ENCODE measurements at regions not wholly inside any gene's neighbourhood (a gene's known extent, or its start where the extent isn't known, plus 50 kb on each side); places are given as distances from the start of the nearest gene placed in this dataset.

DNA sequence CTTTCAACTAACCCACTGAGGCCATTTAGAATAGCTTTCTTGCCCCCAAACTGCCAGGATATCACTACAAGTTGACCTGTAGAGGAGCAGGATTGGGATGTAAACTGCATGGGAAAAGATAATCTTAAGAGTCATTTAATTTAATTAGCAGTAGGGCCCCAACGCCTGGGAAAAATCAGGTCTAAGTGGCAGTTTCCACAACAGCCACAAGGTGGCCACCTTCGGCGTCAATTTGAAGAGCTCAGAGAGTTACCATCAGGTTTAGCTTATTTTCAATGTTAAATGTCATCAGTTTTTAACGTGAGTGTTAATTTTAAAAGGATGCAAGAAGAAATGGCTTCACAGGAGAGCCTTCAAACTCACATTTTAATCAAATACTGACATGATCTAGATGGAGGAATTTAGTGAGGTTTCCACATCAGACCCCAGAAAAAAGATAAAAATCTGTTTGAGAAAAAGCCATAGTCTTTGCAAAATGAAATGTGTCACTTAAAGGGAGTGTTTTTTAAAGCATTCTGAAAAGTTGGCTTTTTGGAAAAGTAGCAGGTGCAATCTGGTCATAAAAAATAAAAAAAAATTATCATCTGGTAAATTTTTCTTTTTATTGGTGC, 77.3 kb upstream of the UPP2 start (continued):
- TF ChIP-seq PHF8 (conservative IDR thresholded peaks at IDR 0.05; ENCODE audit: low read depth, low read length) (no peak), HDAC2 (IDR thresholded peaks at IDR 0.05; ENCODE audit: borderline replicate concordance in 1 of 2, low read depth in 2 of 2, low read length in 2 of 2) (no peak), BACH1 (IDR thresholded peaks at IDR 0.05; ENCODE audit: low read length) (no peak), GABPA (IDR thresholded peaks at IDR 0.05; ENCODE audit: borderline replicate concordance, insufficient read depth, low read length) (no peak), FOSL1 (IDR thresholded peaks at IDR 0.05; ENCODE audit: insufficient read depth, low read depth, low read length) (no peak), SP4 (IDR thresholded peaks at IDR 0.05; ENCODE audit: low read length) (no peak), MAFK (IDR thresholded peaks at IDR 0.05; ENCODE audit: low read depth, low read length) (no peak), KDM5A (IDR thresholded peaks at IDR 0.05; ENCODE audit: low read length) (no peak), BCL11A (IDR thresholded peaks at IDR 0.05; ENCODE audit: low read depth in 2 of 2, low read length in 2 of 2) (no peak)

Data from H1 (cell line).